GM12874 (cell line): ENCODE measurements at regions not wholly inside any gene's neighbourhood (a gene's known extent, or its start where the extent isn't known, plus 50 kb on each side); places are given as distances from the start of the nearest gene placed in this dataset.

ENCODE experiments used
- CTCF ChIP-seq: IDR thresholded peaks from 2 replicates; pipeline ENCODE4 v1.5.1; 2011; ENCODE audit warnings: low read depth, mild to moderate bottlenecking, control low read depth, low read length, moderate library complexity; ENCODE audit not compliant: insufficient read depth

DNA sequence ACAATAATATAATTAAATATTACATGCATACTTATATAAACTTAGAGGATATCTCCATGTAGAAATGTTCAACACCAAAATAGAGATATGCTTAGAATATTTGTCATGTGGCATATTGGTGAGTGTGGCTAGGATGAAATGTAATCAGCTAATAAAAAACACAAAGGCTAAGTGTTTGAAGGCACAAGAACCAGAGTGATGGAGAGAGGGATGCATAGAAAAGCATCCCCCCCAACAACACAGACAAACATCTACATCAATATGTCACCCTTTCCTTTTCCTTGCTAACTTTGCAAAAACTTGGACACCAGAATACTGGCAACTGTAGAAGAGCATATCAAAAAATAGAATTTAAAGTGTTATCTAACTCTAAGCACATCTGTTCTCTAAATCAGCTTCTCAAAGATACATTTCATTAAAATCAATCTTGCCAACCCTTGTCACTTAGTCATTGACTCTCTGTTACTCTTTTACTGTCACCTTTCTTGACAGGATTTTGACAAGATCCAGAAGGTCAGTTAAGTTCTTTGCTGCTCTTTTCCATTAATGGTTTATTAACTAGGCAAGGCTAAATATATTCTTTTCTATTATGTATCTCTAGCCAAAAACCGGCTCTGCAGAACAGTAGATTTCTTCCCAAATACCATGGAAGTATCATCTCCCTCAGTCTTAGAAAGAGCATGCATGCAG is 695.9 kb downstream of the OTOL1 start:
- no peak for TF ChIP-seq CTCF

- TF ChIP-seq CTCF, result no peak
Observed at GRCh38 chr3:162193148-162194095, 696.8 kb downstream of the OTOL1 start.

DNA sequence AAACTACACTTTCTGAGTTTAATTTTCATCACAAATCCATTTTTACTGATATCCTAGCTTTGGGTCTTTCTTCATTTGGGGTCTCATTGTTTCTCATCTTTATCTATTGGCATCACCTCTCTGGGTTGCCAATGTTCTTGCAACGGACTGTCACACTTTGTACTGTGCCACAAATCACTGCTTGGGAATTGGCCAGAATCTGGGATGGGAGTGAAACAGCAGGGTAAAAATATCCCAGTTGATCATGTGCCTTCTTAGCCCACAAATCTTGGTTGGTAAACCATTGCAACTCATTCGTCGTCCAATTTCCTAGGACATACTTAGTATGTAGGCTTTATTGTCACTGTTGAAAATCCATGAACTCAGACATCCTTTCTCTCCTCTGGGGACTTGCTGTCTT is 698.5 kb downstream of the OTOL1 start:
- TF ChIP-seq CTCF, result no peak

DNA sequence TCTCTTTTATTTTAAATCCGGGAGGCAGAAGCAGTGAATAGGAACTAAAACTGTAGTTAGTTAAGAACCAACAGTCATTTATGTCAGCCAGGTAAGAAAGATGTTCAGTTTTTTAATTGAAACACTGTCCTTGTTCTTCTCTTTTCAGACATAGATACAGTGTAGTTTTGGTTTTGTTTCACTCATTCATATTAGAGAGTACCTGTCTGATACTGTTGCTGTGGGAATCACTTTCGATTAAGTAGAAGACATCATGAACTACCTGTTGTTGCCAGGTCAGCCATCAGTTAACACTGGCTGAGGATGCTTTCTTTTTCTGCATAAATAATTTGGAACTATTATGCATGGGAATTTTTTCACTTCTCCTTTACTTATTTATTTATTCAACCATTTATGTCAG is 700.4 kb downstream of the OTOL1 start:
- no peak for TF ChIP-seq CTCF

GRCh38 chr3:162200836-162201235 is 704.2 kb downstream of the OTOL1 start:
- TF ChIP-seq CTCF, result no peak

DNA sequence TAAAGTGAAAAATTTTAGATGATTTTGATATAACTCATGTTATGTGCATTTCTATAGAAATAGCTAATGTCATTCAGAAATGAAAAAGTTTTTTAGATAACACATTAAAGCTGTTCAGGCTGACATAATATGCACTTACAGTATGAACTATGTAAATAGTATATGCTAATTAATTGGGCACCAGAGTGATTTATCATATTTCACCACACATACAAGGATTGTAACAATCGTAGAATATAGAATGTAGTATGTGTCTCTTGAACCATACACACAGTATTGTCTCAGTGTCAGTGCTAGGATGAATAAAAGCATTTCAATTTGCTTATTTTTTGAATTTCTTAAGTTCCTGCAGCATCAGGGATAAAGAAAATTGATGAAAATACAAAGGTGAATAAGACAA is 710.0 kb downstream of the OTOL1 start:
- no peak for TF ChIP-seq CTCF

GRCh38 chr3:162211470-162211869 is 714.9 kb downstream of the OTOL1 start:
- TF ChIP-seq CTCF, result no peak
